GM06990 (cell line): ENCODE measurements at regions not wholly inside any gene's neighbourhood (a gene's known extent, or its start where the extent isn't known, plus 50 kb on each side); places are given as distances from the start of the nearest gene placed in this dataset.
"Not testable (repeated sequence)": the region's sequence is repeated elsewhere in the genome, so short reads cannot be mapped to it uniquely, and the experiment has no call there.

Experiments
- DNase-seq: peaks from one replicate; pipeline ENCODE4 v3.0.0-alpha.2; 2011; ENCODE audit not compliant: insufficient read length; ENCODE audit errors: extremely low read depth
- H3K27me3 ChIP-seq: replicated peaks from 2 replicates; pipeline ENCODE4 v1.6.0; 2011; ENCODE audit warnings: low read length; ENCODE audit not compliant: control insufficient read depth, insufficient read depth
- H3K36me3 ChIP-seq: 2 replicates; pipeline ENCODE4 v1.5.1; 2011; ENCODE audit warnings: low read length; ENCODE audit not compliant: control insufficient read depth, insufficient read depth
- H3K4me3 ChIP-seq: replicated peaks from 2 replicates; pipeline ENCODE4 v1.5.1; 2011; ENCODE audit warnings: low read depth, mild to moderate bottlenecking, control low read depth, low read length
- TF ChIP-seq, protein P1 (sequence below): IDR thresholded peaks from 2 replicates; pipeline ENCODE4 v1.5.1; 2011; ENCODE audit warnings: low read length, control low read depth, mild to moderate bottlenecking, inconsistent platforms; ENCODE audit not compliant: insufficient read depth, poor library complexity, severe bottlenecking

DNA sequence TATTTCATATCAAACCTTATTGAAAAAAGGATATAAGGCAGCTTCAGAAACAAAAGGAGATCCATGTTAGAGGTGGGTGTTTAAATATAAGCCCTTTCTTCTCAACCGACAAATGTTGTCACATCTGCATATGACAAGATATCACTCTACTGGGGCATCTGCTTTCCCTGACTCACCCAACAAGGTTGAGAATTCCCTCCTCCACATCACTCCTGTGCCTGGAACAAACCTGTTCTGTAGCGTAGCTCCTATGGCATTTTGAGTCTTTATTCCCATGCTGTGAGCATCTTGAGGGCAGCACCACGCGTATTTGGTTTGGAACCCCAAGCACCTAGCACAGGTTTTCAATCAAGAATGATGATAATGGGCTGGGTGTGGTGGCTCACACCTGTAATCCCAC, 59.4 kb upstream of the ZFHX3 start:
- H3K36me3 ChIP-seq = no peaks in the 10 kb centered on the region
- no peak overlapping the region for H3K4me3 ChIP-seq
- no peak for DNase-seq
- no peaks in the 10 kb centered on the region; the same call in 1 of the 2 replicates for H3K27me3 ChIP-seq
- TF ChIP-seq, protein P1, sequence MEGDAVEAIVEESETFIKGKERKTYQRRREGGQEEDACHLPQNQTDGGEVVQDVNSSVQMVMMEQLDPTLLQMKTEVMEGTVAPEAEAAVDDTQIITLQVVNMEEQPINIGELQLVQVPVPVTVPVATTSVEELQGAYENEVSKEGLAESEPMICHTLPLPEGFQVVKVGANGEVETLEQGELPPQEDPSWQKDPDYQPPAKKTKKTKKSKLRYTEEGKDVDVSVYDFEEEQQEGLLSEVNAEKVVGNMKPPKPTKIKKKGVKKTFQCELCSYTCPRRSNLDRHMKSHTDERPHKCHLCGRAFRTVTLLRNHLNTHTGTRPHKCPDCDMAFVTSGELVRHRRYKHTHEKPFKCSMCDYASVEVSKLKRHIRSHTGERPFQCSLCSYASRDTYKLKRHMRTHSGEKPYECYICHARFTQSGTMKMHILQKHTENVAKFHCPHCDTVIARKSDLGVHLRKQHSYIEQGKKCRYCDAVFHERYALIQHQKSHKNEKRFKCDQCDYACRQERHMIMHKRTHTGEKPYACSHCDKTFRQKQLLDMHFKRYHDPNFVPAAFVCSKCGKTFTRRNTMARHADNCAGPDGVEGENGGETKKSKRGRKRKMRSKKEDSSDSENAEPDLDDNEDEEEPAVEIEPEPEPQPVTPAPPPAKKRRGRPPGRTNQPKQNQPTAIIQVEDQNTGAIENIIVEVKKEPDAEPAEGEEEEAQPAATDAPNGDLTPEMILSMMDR = no peak

DNA sequence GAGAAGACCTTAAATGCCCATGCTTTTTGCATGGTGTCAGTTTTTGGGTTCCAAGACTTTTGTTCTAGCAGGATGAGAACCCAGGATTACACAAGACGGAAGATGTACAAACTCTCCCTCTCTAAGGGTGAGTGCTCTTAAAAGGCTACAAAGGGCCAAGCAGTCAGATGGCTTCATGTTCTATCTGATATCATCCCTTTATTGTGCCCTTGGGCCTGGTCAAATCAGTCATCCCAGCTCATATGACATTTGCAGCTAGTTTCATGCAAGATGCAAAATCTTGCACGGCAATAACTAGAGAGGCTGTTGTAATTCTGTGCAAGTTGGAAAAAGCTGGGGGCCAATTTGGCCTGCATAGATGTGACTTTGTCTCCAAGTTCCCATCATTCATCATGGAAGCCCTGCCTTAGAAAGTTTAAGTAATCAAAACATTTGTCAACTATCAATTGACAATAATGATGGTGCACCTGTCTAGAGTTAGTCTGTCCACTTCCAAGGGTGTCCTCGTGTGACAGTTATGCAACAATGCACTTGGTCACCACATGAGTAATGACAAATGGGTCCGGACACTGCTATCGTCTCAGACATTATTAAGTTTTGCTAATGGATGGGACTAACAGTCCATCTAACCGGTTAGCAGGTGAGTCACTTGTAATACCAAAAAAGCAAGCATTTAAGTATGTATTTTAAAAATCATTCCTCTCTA, 58.6 kb upstream of the ZFHX3 start:
- TF ChIP-seq, protein P1 = no peak
- no peak overlapping the region for H3K4me3 ChIP-seq
- H3K36me3 ChIP-seq = no peaks in the 10 kb centered on the region
- no peak for DNase-seq
- no peaks in the 10 kb centered on the region for H3K27me3 ChIP-seq

DNA sequence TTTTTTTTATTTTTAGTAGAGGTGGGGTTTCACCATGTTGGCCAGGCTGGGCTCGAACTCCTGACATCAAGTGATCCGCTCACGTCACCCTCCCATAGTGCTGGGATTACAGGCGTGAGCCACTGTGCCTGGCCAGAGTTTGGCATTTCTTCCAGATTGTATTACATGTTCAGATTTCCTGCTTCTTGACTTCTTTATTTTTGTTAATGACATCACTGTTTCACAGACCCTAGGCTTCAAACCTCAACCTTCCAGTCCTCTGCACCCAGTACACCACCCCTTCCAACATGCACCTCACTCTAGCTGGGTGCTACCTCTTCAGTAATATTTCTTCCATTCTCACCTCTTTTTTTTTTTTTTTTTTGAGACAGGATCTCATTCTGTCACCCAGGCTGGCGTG, 53.6 kb upstream of the ZFHX3 start:
- TF ChIP-seq, protein P1 = no peak
- H3K36me3 ChIP-seq = no peaks in the 10 kb centered on the region
- no peak overlapping the region for H3K4me3 ChIP-seq

DNA sequence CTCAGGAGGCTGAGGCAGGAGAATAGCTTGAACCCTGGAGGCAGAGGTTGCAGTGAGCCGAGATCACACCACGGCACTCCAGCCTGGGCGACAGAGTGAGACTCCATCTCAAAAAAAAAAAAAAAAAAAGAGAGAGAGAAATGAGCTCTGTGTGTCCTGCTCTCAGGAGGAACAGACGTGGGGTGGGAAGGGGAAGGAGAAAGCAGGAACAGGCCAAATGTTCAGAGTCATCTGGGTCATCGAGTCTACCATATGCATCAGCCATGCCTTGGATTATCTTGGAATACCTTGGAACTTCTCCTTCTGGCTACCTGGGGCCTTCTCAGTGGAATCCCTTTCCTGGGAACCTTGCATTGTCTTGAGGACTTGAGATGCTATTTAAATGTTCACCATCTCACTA, 51.7 kb upstream of the ZFHX3 start:
- H3K36me3 ChIP-seq, H3K27me3 ChIP-seq, H3K4me3 ChIP-seq, DNase-seq: not testable (repeated sequence)

More for the DNA sequence above, 53.6 kb upstream of the ZFHX3 start:
- DNase-seq = no peak
- no peaks in the 10 kb centered on the region; the same call in 1 of the 2 replicates for H3K27me3 ChIP-seq
